Peyer's patch (tissue), 4 donors: ENCODE measurements at regions not wholly inside any gene's neighbourhood (a gene's known extent, or its start where the extent isn't known, plus 50 kb on each side); places are given as distances from the start of the nearest gene placed in this dataset.

Source experiments
- DNase-seq, 3 donors: peaks; one replicate each; pipeline ENCODE4 v3.0.0-alpha.2; 2017 to 2019
- H3K27ac ChIP-seq, 4 donors: fragments of 200-600 bp; sonication (generic); one replicate each; pipeline ENCODE4 v1.5.1; 2016 to 2019
- H3K27me3 ChIP-seq, 2 donors: fragments of 200-600 bp; sonication (generic); one replicate each; pipeline ENCODE4 v1.5.1; 2019
- H3K36me3 ChIP-seq, 3 donors: fragments of 200-600 bp; sonication (generic); one replicate each; pipeline ENCODE4 v1.5.1; 2016 to 2019
- H3K4me1 ChIP-seq, 4 donors: fragments of 200-600 bp; sonication (generic); one replicate each; pipeline ENCODE4 v1.5.1; 2016 to 2019
- H3K4me3 ChIP-seq, 4 donors: fragments of 200-600 bp; sonication (generic); 1 replicate in 3 of 4; 2 replicates in 1 of 4; pipeline ENCODE4 v1.5.1; 2016 to 2019; ENCODE audit warnings: mild to moderate bottlenecking in 1 of 4
- H3K9me3 ChIP-seq, 4 donors: fragments of 200-600 bp; sonication (generic); one replicate each; pipeline ENCODE4 v1.5.1; 2016 to 2019; ENCODE audit warnings: mild to moderate bottlenecking in 1 of 4
- POLR2A ChIP-seq, 2 donors: fragments of 450-650 bp; IDR thresholded peaks; one replicate each; pipeline ENCODE4 v1.5.1; 2017; ENCODE audit warnings: antibody characterized with exemption in 2 of 2, mild to moderate bottlenecking in 2 of 2, moderate library complexity in 2 of 2
- TF ChIP-seq, protein P1 (sequence below), 6 experiments: fragments of 450-650 bp in 4 of 6; fragments of 200-600 bp in 2 of 6; sonication (generic) in 1 of 6; IDR thresholded peaks; one replicate each; pipeline ENCODE4 v1.5.1; 2017 to 2019; ENCODE audit warnings: antibody characterized with exemption in 6 of 6, mild to moderate bottlenecking in 3 of 6, moderate library complexity in 1 of 6

- Histone ChIP-seq H3K9me3 (no peaks in the 10 kb centered on the region), H3K27ac (no peak overlapping the region), H3K36me3 (no peaks in the 10 kb centered on the region), H3K4me3 (no peak overlapping the region), H3K4me1 (no peaks in the 10 kb centered on the region), H3K27me3 (no peaks in the 10 kb centered on the region)
- no peak for TF ChIP-seq POLR2A (IDR thresholded peaks at IDR 0.05)
- TF ChIP-seq, protein P1, sequence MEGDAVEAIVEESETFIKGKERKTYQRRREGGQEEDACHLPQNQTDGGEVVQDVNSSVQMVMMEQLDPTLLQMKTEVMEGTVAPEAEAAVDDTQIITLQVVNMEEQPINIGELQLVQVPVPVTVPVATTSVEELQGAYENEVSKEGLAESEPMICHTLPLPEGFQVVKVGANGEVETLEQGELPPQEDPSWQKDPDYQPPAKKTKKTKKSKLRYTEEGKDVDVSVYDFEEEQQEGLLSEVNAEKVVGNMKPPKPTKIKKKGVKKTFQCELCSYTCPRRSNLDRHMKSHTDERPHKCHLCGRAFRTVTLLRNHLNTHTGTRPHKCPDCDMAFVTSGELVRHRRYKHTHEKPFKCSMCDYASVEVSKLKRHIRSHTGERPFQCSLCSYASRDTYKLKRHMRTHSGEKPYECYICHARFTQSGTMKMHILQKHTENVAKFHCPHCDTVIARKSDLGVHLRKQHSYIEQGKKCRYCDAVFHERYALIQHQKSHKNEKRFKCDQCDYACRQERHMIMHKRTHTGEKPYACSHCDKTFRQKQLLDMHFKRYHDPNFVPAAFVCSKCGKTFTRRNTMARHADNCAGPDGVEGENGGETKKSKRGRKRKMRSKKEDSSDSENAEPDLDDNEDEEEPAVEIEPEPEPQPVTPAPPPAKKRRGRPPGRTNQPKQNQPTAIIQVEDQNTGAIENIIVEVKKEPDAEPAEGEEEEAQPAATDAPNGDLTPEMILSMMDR (IDR thresholded peaks at IDR 0.05), result no peak
- no peak for DNase-seq
Observed at GRCh38 chr22:49412236-49412635, 415.4 kb downstream of the BRD1 start.

DNA sequence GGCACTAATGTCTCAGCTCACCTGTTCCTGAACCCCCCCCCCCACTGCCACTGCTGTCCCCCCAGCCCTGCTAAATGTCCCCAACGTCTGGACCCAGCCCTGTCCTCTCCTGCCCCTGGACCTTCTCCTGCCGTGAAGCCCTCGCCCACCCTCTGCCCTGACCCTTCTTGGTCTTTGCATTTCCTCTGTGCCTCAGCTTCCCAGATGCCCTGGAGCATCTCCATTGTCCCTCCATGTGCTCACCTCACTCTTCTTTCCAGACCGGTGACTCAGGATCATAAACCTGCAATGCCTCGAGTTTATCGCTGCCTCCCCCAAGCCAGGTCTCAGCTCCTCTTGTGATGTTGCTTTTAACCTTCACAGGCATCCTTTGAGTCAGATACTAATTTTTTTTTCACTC lies 416.4 kb downstream of the BRD1 start:
- no peaks in the 10 kb centered on the region for H3K36me3 ChIP-seq
- no peak overlapping the region for H3K27ac ChIP-seq
- no peak for DNase-seq
- no peaks in the 10 kb centered on the region for H3K4me1 ChIP-seq
- H3K9me3 ChIP-seq, result no peaks in the 10 kb centered on the region
- H3K27me3 ChIP-seq, result no peaks in the 10 kb centered on the region
- no peak overlapping the region for H3K4me3 ChIP-seq
- TF ChIP-seq POLR2A (IDR thresholded peaks at IDR 0.05), result no peak
- TF ChIP-seq, protein P1 (IDR thresholded peaks at IDR 0.05), result no peak

DNA sequence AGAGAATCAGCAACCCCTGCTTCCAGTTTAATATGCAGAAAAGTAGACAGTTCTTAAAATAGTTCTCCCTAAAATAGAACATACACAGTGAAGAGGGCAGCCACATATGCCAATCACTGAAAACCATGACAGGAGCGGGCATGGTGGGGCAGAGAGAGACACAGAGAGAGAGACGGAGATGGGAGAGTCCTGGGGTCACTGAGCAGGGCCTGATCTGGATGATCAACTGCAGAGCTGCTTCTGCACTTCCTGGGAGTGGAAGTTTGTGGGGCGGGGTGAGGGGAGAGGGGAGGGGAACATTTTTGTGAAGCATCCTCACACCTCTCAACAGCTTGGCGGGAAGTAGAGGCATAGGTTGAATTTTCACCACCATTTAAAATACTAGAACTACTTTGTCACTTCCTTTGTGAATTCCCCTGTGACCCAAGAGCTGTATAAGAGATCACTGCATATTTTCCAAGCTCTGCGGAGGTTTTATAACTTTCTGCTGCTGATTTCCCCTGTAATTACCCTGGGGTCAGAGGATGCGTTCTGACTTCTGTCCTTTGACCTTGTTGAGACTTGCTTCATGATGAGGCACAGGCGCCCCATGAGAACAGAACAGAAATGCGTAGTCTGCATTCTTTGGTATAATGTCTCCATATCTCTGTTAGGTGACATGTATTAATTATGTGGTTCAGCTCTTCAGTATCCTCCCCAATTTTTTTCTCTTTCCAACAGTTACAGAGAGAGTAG lies 419.4 kb downstream of the BRD1 start:
- DNase-seq, result no peak

GRCh38 chr22:49406879-49407587 lies 420.6 kb downstream of the BRD1 start:
- no peaks in the 10 kb centered on the region for H3K9me3 ChIP-seq
- H3K27ac ChIP-seq, result no peak overlapping the region
- no peak overlapping the region for H3K4me3 ChIP-seq
- no peaks in the 10 kb centered on the region for H3K36me3 ChIP-seq
- H3K4me1 ChIP-seq, result no peaks in the 10 kb centered on the region
- TF ChIP-seq, protein P1 (IDR thresholded peaks at IDR 0.05), result no peak
- no peak for TF ChIP-seq POLR2A (IDR thresholded peaks at IDR 0.05)
- no peak for DNase-seq
- no peaks in the 10 kb centered on the region for H3K27me3 ChIP-seq

More for the DNA sequence above, 419.4 kb downstream of the BRD1 start:
- Histone ChIP-seq H3K27me3 (no peaks in the 10 kb centered on the region), H3K4me1 (no peaks in the 10 kb centered on the region), H3K4me3 (no peak overlapping the region), H3K9me3 (no peaks in the 10 kb centered on the region), H3K27ac (no peak overlapping the region), H3K36me3 (no peaks in the 10 kb centered on the region)
- TF ChIP-seq POLR2A (IDR thresholded peaks at IDR 0.05), result no peak
- TF ChIP-seq, protein P1 (IDR thresholded peaks at IDR 0.05), result no peak

- Histone ChIP-seq H3K36me3 (no peaks in the 10 kb centered on the region), H3K27ac (no peak overlapping the region), H3K4me1 (no peaks in the 10 kb centered on the region), H3K27me3 (no peaks in the 10 kb centered on the region), H3K4me3 (no peak overlapping the region), H3K9me3 (no peaks in the 10 kb centered on the region)
- DNase-seq, result no peak
- TF ChIP-seq, protein P1 (IDR thresholded peaks at IDR 0.05), result no peak
- no peak for TF ChIP-seq POLR2A (IDR thresholded peaks at IDR 0.05)
Observed at GRCh38 chr22:49406047-49406650, 421.5 kb downstream of the BRD1 start.
